ENCODE measurements at regions not wholly inside any gene's neighbourhood (a gene's known extent, or its start where the extent isn't known, plus 50 kb on each side); places are given as distances from the start of the nearest gene placed in this dataset.

GRCh38 chr10:90133606-90134005 is 432.2 kb downstream of the KIF20B start:
- intact Hi-C loops (cut with DNase I): no loop called here
- H3K9ac ChIP-seq (ENCODE audit: low read length in 3 of 3): no peak overlapping the region
- no peaks in the 10 kb centered on the region for H3K36me3 ChIP-seq (ENCODE audit: control insufficient read depth in 2 of 3, insufficient read depth in 3 of 3, low read length in 3 of 3)
- no peak overlapping the region for H3K27ac ChIP-seq (ENCODE audit: low read depth in 2 of 2, low read length in 2 of 2)
- FAIRE-seq: no peak
- no peak overlapping the region for H3K4me3 ChIP-seq (ENCODE audit: low read length in 3 of 3)
- H3K4me1 ChIP-seq (ENCODE audit: control insufficient read depth in 2 of 3, insufficient read depth in 2 of 3, low read depth in 1 of 3, low read length in 3 of 3): no peaks in the 10 kb centered on the region
- no peak for TF ChIP-seq CTCF (IDR thresholded peaks at IDR 0.05; ENCODE audit: borderline replicate concordance, extremely low read depth, insufficient read depth)
- H3K27me3 ChIP-seq (ENCODE audit: control insufficient read depth, insufficient read depth, low read length): no peaks in the 10 kb centered on the region
- no peak for DNase-seq
- H3K9me3 ChIP-seq (ENCODE audit: control insufficient read depth in 2 of 3, insufficient read depth in 1 of 3, low read length in 3 of 3): peaks cover 0 to 29% (median 14%) of the 10 kb centered on the region in 3 donors

- Histone ChIP-seq H3K4me1 (ENCODE audit: control insufficient read depth in 2 of 3, insufficient read depth in 2 of 3, low read depth in 1 of 3, low read length in 3 of 3) (no peaks in the 10 kb centered on the region), H3K9ac (ENCODE audit: low read length in 3 of 3) (no peak overlapping the region), H3K27ac (ENCODE audit: low read depth in 2 of 2, low read length in 2 of 2) (no peak overlapping the region), H3K9me3 (ENCODE audit: control insufficient read depth in 2 of 3, insufficient read depth in 1 of 3, low read length in 3 of 3) (peaks cover 0 to 29% (median 14%) of the 10 kb centered on the region in 3 donors), H3K27me3 (ENCODE audit: control insufficient read depth, insufficient read depth, low read length) (no peaks in the 10 kb centered on the region), H3K4me3 (ENCODE audit: low read length in 3 of 3) (no peak overlapping the region), H3K36me3 (ENCODE audit: control insufficient read depth in 2 of 3, insufficient read depth in 3 of 3, low read length in 3 of 3) (no peaks in the 10 kb centered on the region)
- FAIRE-seq (no peak), DNase-seq (no peak)
- TF ChIP-seq CTCF (IDR thresholded peaks at IDR 0.05; ENCODE audit: borderline replicate concordance, extremely low read depth, insufficient read depth): no peak
- intact Hi-C loops (cut with DNase I): no loop called here
Observed at GRCh38 chr10:90136731-90137316, 435.4 kb downstream of the KIF20B start.

GRCh38 chr10:90138844-90139243 is 437.5 kb downstream of the KIF20B start:
- Histone ChIP-seq H3K27ac (ENCODE audit: low read depth in 2 of 2, low read length in 2 of 2) (no peak overlapping the region), H3K4me3 (ENCODE audit: low read length in 3 of 3) (no peak overlapping the region), H3K9ac (ENCODE audit: low read length in 3 of 3) (no peak overlapping the region), H3K27me3 (ENCODE audit: control insufficient read depth, insufficient read depth, low read length) (no peaks in the 10 kb centered on the region), H3K9me3 (ENCODE audit: control insufficient read depth in 2 of 3, insufficient read depth in 1 of 3, low read length in 3 of 3) (peaks cover 0 to 26% (median 14%) of the 10 kb centered on the region in 3 donors), H3K36me3 (ENCODE audit: control insufficient read depth in 2 of 3, insufficient read depth in 3 of 3, low read length in 3 of 3) (no peaks in the 10 kb centered on the region), H3K4me1 (ENCODE audit: control insufficient read depth in 2 of 3, insufficient read depth in 2 of 3, low read depth in 1 of 3, low read length in 3 of 3) (no peaks in the 10 kb centered on the region)
- DNase-seq: no peak
- intact Hi-C loops (cut with DNase I): no loop called here
- TF ChIP-seq CTCF (IDR thresholded peaks at IDR 0.05; ENCODE audit: borderline replicate concordance, extremely low read depth, insufficient read depth): peak; percentile 31
- no peak for FAIRE-seq

GRCh38 chr10:90141791-90142190 is 440.4 kb downstream of the KIF20B start:
- no peak for FAIRE-seq
- H3K4me1 ChIP-seq (ENCODE audit: control insufficient read depth in 2 of 3, insufficient read depth in 2 of 3, low read depth in 1 of 3, low read length in 3 of 3): no peaks in the 10 kb centered on the region
- peaks cover 0 to 16% (median 9%) of the 10 kb centered on the region in 3 donors for H3K9me3 ChIP-seq (ENCODE audit: control insufficient read depth in 2 of 3, insufficient read depth in 1 of 3, low read length in 3 of 3)

More at GRCh38 chr10:90141791-90142190, 440.4 kb downstream of the KIF20B start:
- H3K27ac ChIP-seq (ENCODE audit: low read depth in 2 of 2, low read length in 2 of 2): no peak overlapping the region
- H3K9ac ChIP-seq (ENCODE audit: low read length in 3 of 3): no peak overlapping the region
- H3K27me3 ChIP-seq (ENCODE audit: control insufficient read depth, insufficient read depth, low read length): no peaks in the 10 kb centered on the region
- no peak overlapping the region for H3K4me3 ChIP-seq (ENCODE audit: low read length in 3 of 3)
- no peak for TF ChIP-seq CTCF (IDR thresholded peaks at IDR 0.05; ENCODE audit: borderline replicate concordance, extremely low read depth, insufficient read depth)
- DNase-seq: no peak
- intact Hi-C loops (cut with DNase I): no loop called here
- no peaks in the 10 kb centered on the region for H3K36me3 ChIP-seq (ENCODE audit: control insufficient read depth in 2 of 3, insufficient read depth in 3 of 3, low read length in 3 of 3)

Data from kidney (tissue), 13 donors.